Natural killer cell (primary cell): ENCODE measurements at regions not wholly inside any gene's neighbourhood (a gene's known extent, or its start where the extent isn't known, plus 50 kb on each side); places are given as distances from the start of the nearest gene placed in this dataset.

Source experiments
- ATAC-seq, 3 donors: fragments of 150-1000 bp in 2 of 3; fragments of 200-7000 bp in 1 of 3; cut with Tn5 transposase; 1 replicate in 1 of 3; 2 replicates in 2 of 3; pipeline ENCODE4 v1.10.0; 2021; ENCODE audit warnings: mild to moderate bottlenecking in 2 of 3, moderate library complexity in 2 of 3
- DNase-seq, 2 donors: peaks; one replicate each; pipeline versions ENCODE4 v3.0.0 to v3.0.0-alpha.2; 2013 to 2021; ENCODE audit warnings: mixed read lengths in 1 of 2
- H3K27ac ChIP-seq: one replicate; pipeline ENCODE4 v1.5.1; 2013; ENCODE audit warnings: mild to moderate bottlenecking, low read length
- H3K27me3 ChIP-seq: one replicate; pipeline ENCODE4 v1.6.1; 2013; ENCODE audit warnings: low read length; ENCODE audit not compliant: control insufficient read depth, insufficient read depth
- H3K36me3 ChIP-seq: one replicate; pipeline ENCODE4 v1.6.1; 2013; ENCODE audit warnings: low read length; ENCODE audit not compliant: control insufficient read depth, insufficient read depth
- H3K4me1 ChIP-seq: one replicate; pipeline ENCODE4 v1.6.1; 2013; ENCODE audit warnings: low read length; ENCODE audit not compliant: control insufficient read depth, insufficient read depth
- H3K4me3 ChIP-seq: one replicate; pipeline ENCODE4 v1.5.1; 2013; ENCODE audit warnings: low read length
- H3K9me3 ChIP-seq: one replicate; pipeline ENCODE4 v1.6.1; 2013; ENCODE audit warnings: low read length; ENCODE audit not compliant: control insufficient read depth, insufficient read depth
- H3K27ac Mint-ChIP-seq, 2 donors: one replicate each; pipeline ENCODE4 v1.8.0; 2022; ENCODE audit warnings: mild to moderate bottlenecking in 2 of 2, mixed read lengths in 2 of 2, moderate library complexity in 1 of 2
- H3K27me3 Mint-ChIP-seq, 2 donors: one replicate each; pipeline ENCODE4 v1.8.0; 2022; ENCODE audit warnings: low read depth in 2 of 2, mixed read lengths in 2 of 2
- H3K36me3 Mint-ChIP-seq: one replicate; pipeline ENCODE4 v1.8.0; 2022; ENCODE audit warnings: mixed read lengths
- H3K4me1 Mint-ChIP-seq, 2 donors: one replicate each; pipeline ENCODE4 v1.8.0; 2022; ENCODE audit warnings: mixed read lengths in 2 of 2
- H3K4me3 Mint-ChIP-seq: one replicate; pipeline ENCODE4 v1.8.0; 2022; ENCODE audit warnings: mild to moderate bottlenecking, moderate library complexity, mixed read lengths
- H3K9me3 Mint-ChIP-seq, 2 donors: one replicate each; pipeline ENCODE4 v1.8.0; 2022; ENCODE audit warnings: mixed read lengths in 2 of 2
- CTCF ChIP-seq: fragments of 200-600 bp; IDR thresholded peaks from one replicate; pipeline ENCODE4 v1.8.0; 2022; ENCODE audit warnings: antibody characterized with exemption
- WGBS: methylation state at CpG from one replicate; pipeline ENCODE4 v1.1.7; 2013; ENCODE audit warnings: missing lambda C conversion rate; ENCODE audit not compliant: insufficient coverage; 5-methylcytosine and 5-hydroxymethylcytosine counted together
- intact Hi-C: fragments of 100-400 bp; cut with micrococcal nuclease; formaldehyde crosslinking; loops from one replicate; pipeline ENCODE4 v1.14.2; 2022

DNA sequence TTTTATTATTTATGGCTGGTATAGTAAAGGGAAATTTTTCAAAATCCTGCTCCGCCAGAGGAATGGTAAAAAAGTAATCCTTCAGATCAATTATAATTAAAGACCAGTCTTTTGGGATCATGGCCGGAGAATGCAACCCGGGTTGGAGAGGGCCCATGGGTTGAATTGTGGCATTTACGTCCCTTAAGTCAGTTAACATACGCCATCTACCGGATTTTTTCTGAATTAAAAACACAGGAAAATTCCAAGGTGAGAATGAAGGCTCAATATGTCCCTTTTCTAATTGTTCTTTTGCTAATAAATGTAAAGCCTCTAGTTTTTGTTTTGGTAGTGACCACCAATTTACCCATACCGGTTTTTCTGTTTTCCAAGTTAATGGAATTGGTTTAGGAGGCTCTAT, 602.8 kb downstream of the ALG10 start:
- Histone ChIP-seq H3K9me3 (peaks cover 4% of the 10 kb centered on the region), H3K4me3 (no peak overlapping the region), H3K27ac (no peak overlapping the region), H3K4me1 (no peaks in the 10 kb centered on the region), H3K27me3 (no peaks in the 10 kb centered on the region), H3K36me3 (no peaks in the 10 kb centered on the region)
- Mint-ChIP-seq H3K4me3 (no peak overlapping the region), H3K27ac (no peak overlapping the region), H3K9me3 (peaks cover 10 to 24% of the 10 kb centered on the region in 2 donors), H3K36me3 (peaks cover 8% of the 10 kb centered on the region), H3K4me1 (no peaks in the 10 kb centered on the region), H3K27me3 (no peaks in the 10 kb centered on the region)
- DNase-seq (no peak), ATAC-seq (no peak)
- 47% methylated on average over 6 of the region's 7 CpGs for WGBS
- no peak for TF ChIP-seq CTCF
- intact Hi-C loops: no loop called here

DNA sequence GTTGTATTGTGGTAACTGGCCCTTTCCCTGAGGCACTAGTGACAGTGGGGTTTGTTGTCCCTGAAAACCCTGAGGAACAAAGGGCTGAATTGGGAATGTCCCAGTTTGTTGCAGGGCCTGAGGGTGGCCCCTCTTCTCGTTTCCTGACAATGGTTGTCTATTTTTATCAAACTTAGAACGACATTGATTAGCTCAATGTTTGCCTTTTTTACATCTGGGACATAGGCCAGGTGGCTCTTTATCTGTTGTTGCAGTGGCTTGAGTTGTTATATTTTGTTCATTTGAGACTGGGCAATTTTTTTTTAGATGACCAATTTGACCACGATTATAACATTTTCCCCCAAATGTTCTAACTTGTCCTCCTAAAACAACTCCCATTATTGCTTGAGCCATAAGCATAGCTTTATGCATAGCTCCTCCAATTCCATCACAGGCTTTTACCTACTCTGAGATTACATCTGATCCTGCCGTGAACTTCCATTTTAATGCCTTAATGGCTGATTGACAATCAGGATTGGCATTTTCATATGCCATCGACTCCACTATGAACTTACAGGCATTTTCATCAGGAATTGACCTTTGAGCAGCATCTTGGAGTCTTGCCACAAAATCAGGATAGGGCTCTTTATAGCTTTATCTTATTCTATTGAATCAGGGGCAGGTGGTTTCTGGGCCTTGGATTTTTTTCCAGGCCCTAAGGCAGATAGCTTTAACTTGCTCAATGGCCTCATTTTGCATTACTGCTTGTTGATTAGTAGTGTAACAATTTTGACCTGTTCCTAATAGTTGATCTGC, 604.3 kb downstream of the ALG10 start:
- H3K4me1 Mint-ChIP-seq: no peaks in the 10 kb centered on the region
- no peaks in the 10 kb centered on the region for H3K27me3 Mint-ChIP-seq
- H3K9me3 Mint-ChIP-seq: peaks cover 12 to 24% of the 10 kb centered on the region in 2 donors
- H3K27ac Mint-ChIP-seq: no peak overlapping the region
- Histone ChIP-seq H3K27ac (no peak overlapping the region), H3K27me3 (no peaks in the 10 kb centered on the region), H3K36me3 (no peaks in the 10 kb centered on the region), H3K9me3 (peaks cover 3% of the 10 kb centered on the region), H3K4me3 (no peak overlapping the region), H3K4me1 (no peaks in the 10 kb centered on the region)
- H3K36me3 Mint-ChIP-seq: peaks cover 11% of the 10 kb centered on the region
- no peak for TF ChIP-seq CTCF
- no peak overlapping the region for H3K4me3 Mint-ChIP-seq
- intact Hi-C loops: no loop called here
- WGBS: 58% methylated on average over 5 of the region's 5 CpGs
- ATAC-seq (no peak), DNase-seq (no peak)
